OCI-LY1 (cell line): ENCODE measurements at regions not wholly inside any gene's neighbourhood (a gene's known extent, or its start where the extent isn't known, plus 50 kb on each side); places are given as distances from the start of the nearest gene placed in this dataset.

Source experiments
- EZH2 ChIP-seq: fragments of 200-600 bp; sonication (generic), shearing (Covaris generic); IDR thresholded peaks from 2 replicates; pipeline ENCODE4 v1.8.0; 2017; ENCODE audit warnings: borderline replicate concordance, mixed run types, mild to moderate bottlenecking, antibody characterized with exemption, low read length, moderate library complexity, mixed read lengths
- TF ChIP-seq, protein P1 (sequence below): fragments of 200-600 bp; sonication (generic), shearing (Covaris generic); IDR thresholded peaks from 2 replicates; pipeline ENCODE4 v1.5.1; 2017; ENCODE audit warnings: mild to moderate bottlenecking, antibody characterized with exemption, low read length, moderate library complexity, mixed read lengths

DNA sequence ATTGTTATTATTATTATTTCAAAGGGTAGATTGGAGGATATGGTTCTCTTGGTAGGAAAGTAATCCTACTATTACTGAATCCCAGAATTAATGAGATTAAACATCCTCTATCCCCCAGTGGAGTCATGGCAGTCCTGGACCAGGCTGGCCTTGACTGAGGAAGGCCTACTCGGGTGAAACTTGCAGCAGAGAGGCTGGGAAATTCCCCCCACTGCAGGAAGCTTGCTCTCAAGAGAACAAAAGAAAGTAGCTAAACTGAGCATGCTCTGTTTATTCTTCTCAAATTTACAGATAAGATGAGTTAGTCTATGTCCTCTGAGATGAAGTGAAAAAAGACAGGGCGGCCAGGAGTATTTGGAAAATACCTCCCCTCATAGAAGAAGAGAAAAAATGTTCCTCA, 233.9 kb upstream of the RPS23 start:
- TF ChIP-seq, protein P1, sequence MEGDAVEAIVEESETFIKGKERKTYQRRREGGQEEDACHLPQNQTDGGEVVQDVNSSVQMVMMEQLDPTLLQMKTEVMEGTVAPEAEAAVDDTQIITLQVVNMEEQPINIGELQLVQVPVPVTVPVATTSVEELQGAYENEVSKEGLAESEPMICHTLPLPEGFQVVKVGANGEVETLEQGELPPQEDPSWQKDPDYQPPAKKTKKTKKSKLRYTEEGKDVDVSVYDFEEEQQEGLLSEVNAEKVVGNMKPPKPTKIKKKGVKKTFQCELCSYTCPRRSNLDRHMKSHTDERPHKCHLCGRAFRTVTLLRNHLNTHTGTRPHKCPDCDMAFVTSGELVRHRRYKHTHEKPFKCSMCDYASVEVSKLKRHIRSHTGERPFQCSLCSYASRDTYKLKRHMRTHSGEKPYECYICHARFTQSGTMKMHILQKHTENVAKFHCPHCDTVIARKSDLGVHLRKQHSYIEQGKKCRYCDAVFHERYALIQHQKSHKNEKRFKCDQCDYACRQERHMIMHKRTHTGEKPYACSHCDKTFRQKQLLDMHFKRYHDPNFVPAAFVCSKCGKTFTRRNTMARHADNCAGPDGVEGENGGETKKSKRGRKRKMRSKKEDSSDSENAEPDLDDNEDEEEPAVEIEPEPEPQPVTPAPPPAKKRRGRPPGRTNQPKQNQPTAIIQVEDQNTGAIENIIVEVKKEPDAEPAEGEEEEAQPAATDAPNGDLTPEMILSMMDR, result no peak
- no peak for TF ChIP-seq EZH2
